GM19035 (cell line): ENCODE measurements at regions not wholly inside any gene's neighbourhood (a gene's known extent, or its start where the extent isn't known, plus 50 kb on each side); places are given as distances from the start of the nearest gene placed in this dataset.
"Not testable (repeated sequence)": the region's sequence is repeated elsewhere in the genome, so short reads cannot be mapped to it uniquely, and the experiment has no call there.

ENCODE experiments used
- ATAC-seq: cut with Tn5 transposase; IDR thresholded peaks from one replicate; pipeline ENCODE4 v1.9.1; 2021; ENCODE audit not compliant: unreplicated experiment

DNA sequence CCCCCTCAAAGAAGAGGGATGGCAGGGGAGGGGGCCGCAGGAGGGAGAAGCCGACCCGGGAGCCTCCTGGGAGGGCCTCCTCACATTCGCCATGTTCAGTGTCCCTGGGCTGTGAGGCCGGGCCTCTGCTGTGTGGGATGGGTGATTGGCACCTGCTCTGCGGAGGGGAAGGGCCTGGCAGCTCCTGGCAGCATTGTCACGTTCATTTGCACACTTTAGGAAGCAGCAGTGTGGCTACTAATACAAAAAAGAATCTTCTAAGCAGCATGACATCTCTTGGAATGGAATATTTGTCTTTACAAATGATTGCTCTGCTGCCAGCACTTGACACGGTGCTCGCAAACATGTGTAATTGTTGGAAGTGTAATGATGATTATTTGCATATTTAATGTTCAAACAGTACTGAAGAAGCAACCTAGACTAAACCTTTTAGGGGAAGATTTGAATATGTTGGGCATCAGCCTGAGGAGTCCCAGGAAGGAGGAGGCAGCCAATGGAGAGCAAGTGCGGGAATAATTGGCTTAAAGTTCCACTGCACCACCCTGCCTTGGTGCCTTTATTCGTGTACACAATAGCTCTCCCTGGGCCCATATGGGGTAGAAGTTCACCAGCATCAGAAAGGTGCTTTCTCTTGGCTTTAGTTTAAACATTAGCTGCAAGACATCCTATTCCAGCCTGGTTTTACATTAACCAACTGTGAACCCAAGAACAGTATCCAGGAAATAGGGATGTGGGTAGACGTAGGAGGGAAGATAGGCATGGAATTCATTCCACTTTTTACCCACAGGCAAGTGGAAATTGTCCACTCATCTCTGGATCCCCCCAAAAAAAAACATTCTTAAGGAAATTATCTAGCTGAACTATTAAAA lies 404.9 kb downstream of the TMEM182 start:
- ATAC-seq, result no peak

DNA sequence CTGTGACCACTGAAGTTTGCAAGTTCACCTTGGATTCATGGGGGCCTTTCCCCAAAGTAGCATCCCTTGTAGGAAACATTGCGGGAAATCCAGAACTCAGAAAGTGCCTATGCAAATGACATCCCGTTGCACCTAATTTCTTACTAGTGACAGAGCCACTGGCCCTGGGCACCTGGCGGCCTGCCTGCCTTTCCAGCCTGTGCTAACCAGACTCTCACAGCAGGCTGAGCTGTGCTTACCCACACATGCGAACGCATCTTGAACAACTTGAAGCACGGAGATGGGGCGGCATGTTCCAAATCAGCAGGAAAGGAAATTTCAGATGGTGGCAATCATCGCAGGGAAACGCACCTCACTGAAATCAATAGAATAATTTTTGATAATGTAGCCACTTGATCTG lies 405.8 kb downstream of the TMEM182 start:
- no peak for ATAC-seq

GRCh38 chr2:103169861-103170260 lies 408.0 kb downstream of the TMEM182 start:
- no peak for ATAC-seq

DNA sequence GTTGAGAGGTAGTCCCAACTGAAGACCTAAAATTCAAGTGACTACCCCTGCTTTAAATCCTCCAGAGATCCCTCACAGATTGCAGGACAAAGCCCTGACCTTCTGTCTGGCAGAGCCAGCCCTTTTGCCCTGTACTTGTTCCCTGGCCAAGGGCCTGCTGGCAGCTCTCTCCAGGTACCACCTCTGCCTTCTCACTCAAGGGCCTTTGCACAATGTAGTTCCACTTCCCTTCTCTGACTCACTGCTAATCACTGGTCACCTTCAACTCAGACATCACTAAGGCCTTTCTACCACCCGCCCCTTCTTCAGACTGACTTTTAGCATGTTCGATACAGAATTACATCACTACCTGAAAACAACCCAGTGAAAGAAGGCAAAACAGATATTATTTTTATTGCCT lies 411.0 kb downstream of the TMEM182 start:
- ATAC-seq, result no peak

DNA sequence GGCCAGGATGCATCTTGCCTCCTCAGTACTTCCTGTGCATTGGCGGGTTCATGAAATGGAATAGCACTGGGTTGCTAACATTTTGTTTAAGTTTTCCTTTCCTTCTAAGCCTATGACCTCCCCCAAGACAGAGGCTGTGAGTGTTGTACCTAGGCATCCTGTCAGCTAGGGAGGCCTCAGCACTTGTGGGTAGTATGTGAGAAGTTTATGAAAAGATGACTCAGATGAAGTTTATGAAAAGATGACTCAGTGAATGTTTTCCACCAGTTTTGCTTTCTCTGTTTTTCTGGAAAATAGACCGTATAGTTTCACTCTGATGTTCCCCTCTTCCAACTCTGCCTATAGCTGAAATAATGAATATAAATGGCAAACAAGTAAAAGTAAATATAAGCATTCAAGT lies 412.9 kb downstream of the TMEM182 start:
- no peak for ATAC-seq

GRCh38 chr2:103176294-103176915 lies 414.6 kb downstream of the TMEM182 start:
- ATAC-seq, result no peak

- ATAC-seq, result no peak
Measured at GRCh38 chr2:103179798-103180197, 418.0 kb downstream of the TMEM182 start.

DNA sequence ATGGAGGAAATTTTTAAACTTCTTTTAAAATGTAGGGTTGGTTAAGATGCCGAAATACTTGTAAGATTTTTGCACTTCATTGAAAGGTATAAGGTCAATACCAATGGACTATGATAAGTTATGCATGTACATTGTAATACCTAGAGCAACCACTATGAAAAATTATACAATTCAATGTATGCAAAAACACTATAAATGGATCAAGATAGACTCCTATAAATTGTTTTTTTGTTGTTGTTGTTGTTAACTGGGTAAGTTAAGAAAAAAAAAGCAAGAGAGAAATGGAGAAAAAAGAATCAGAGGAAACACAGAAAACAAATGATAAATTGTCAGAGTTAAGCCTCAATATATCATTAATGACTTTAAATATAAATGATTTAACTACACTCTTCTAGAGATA lies 421.2 kb downstream of the TMEM182 start:
- no peak for ATAC-seq

DNA sequence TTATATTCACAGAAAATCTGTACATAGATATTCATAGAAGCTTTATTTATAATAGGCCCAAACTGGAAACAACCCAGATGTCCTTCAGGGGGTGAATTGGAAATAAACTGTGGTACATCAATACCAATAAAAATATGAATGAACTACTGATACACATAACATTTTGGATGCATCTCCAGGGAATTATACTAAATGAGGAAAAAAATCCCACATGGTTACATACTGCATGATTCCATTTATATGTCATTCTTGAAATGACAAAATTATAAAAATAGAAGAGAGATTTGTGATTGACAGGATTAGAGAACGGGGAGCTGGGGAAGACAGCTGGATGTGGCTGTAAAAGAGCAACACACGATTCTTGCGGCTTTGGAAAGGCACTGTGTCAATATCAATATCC lies 435.0 kb downstream of the TMEM182 start:
- ATAC-seq, result no peak

GRCh38 chr2:103200774-103201173 lies 438.9 kb downstream of the TMEM182 start:
- ATAC-seq, result not testable (repeated sequence)

GRCh38 chr2:103208916-103209315 lies 447.1 kb downstream of the TMEM182 start:
- no peak for ATAC-seq

DNA sequence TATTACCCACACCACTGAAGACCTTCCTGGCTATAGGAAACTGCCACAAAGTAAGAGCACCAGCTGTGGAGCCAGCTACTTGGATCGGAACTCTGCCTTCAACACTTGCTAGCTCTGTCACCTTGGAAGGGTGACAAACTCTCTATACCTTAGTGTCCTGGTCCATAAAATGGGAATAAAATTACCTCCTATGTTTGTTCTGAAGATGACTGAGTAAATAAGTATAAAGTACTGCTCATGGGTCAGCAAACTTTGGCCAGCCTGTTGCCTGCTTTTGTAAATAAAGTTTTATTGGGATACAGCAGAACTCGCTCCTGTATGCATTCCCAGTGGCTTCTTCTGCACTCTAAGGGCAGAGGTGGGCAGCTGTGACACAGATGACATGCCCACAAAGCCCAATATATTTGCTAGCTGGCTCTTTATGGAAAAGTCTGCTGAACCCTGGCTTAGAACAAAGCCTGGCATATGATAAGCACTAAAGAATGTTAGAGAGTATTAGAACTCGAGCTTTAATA lies 451.3 kb downstream of the TMEM182 start:
- no peak for ATAC-seq

DNA sequence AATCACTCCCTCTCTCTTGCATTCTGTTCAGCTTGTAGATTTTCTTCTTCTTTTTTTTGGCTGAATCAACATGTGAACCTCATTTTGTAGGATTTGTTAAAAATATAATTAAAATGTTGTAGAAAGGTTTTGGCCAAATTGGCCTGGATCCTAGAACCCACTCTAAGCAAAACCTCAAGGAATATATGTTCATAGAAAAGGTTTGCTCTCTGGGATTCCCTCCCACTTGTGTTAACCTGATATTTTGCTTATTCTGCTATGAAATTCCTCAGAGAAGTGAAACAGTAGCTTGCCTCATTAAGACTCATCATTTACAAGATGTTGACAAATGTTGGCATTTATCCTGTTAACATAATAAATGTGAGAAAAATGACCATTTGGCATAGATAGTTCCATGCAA lies 456.7 kb downstream of the TMEM182 start:
- ATAC-seq, result no peak

DNA sequence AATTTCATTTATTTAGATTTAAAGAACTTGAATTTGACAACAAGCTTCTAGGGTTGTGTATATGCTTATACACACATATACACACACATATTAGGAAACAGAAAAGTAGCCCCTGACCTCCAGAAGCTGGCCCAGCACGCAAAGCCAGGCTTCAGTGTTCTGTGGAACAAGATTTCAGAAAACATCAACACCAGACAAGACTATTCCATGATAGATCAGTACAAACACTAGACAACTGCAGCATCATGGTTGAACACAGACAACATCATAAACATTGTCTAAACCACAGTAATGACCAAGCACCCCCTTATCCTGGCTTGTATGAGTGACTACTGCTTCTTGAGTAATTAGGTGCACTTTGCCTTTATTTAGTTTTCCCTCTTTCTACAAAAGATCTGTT lies 457.6 kb downstream of the TMEM182 start:
- no peak for ATAC-seq

- ATAC-seq, result no peak
Measured at GRCh38 chr2:103222969-103223368, 461.1 kb downstream of the TMEM182 start.

DNA sequence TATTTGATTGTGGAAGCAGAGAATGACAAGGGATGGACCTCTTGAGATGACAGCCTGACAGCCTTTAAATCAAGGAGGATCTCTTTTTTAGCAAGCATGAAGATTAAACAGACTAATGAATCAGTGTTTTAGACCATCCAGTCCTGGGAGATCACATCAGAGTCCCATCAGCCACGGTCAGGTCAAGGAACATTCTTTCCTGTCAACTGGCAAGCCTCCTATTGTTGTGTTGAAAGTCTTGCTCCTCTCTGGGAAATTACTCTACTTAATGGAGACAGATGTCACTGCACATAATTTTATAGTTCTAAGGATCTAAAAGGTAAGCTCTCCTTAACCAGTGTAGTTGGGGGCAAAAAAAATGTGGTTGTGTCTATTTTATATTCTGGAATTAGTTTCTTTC lies 469.0 kb downstream of the TMEM182 start:
- ATAC-seq, result no peak

GRCh38 chr2:103232865-103233264 lies 471.0 kb downstream of the TMEM182 start:
- no peak for ATAC-seq

- ATAC-seq, result no peak
Measured at GRCh38 chr2:103233691-103234090, 471.9 kb downstream of the TMEM182 start.

DNA sequence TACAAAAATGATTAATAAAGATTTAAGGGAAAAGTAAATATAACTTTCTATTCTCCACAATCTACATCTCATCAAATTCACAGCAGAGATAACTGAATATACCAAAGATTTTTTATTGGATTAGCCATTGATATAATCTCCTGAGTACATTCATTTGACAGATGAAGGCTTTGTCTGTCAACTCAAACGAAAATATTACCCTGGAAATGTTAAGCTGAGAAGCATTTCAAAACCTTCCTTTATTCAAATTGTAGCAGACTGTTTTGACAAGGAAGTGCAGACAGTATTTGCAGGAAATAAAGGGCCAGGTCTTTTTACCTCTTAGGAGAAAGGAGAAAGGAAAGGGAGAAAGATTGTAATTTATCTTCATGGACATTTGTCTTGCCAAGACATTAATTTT lies 473.5 kb downstream of the TMEM182 start:
- ATAC-seq, result no peak

GRCh38 chr2:103249462-103249861 lies 487.6 kb downstream of the TMEM182 start:
- ATAC-seq, result no peak

DNA sequence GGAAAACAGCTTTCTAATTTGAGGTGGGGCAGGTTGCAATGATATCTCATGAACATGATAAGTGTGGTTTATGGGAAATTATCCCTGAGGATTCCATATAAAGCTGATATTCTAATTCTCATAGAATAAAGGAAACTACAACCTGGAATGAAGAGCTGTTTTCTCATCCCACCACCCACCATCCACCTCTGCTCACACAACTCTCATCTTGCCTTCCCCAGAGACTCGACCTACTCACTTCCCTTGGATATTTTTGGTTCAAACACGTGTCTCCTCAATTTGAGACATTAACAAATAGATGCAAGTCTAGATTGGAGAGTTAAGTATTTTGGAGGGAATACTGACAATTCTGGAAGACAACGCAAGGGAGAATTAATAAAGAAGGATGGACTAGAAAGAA lies 490.9 kb downstream of the TMEM182 start:
- ATAC-seq, result no peak

- ATAC-seq, result no peak
Measured at GRCh38 chr2:103254611-103255010, 492.8 kb downstream of the TMEM182 start.
